Brain microvascular endothelial cell (primary cell): ENCODE measurements at regions not wholly inside any gene's neighbourhood (a gene's known extent, or its start where the extent isn't known, plus 50 kb on each side); places are given as distances from the start of the nearest gene placed in this dataset.

Experiments used
- DNase-seq: peaks from one replicate; pipeline ENCODE4 v3.0.0-alpha.2; 2020
- H3K27ac ChIP-seq: fragments of 250-450 bp; sonication (Bioruptor Pico); 2 replicates; pipeline ENCODE4 v1.5.1; 2020; ENCODE audit warnings: mild to moderate bottlenecking, moderate library complexity
- H3K27me3 ChIP-seq: fragments of 250-450 bp; sonication (Bioruptor Pico); replicated peaks from 2 replicates; pipeline ENCODE4 v1.5.1; 2020; ENCODE audit warnings: mild to moderate bottlenecking
- H3K36me3 ChIP-seq: fragments of 250-450 bp; sonication (Bioruptor Pico); replicated peaks from 2 replicates; pipeline ENCODE4 v1.5.1; 2020; ENCODE audit warnings: mild to moderate bottlenecking
- H3K4me3 ChIP-seq: 2 replicates; pipeline ENCODE4 v1.5.1; 2011; ENCODE audit warnings: low read depth, mild to moderate bottlenecking, control low read depth, low read length, moderate library complexity
- CTCF ChIP-seq: IDR thresholded peaks from 2 replicates; pipeline ENCODE4 v1.5.1; 2011; ENCODE audit warnings: low read depth, mild to moderate bottlenecking, moderate library complexity, low read length, control low read depth, inconsistent platforms; ENCODE audit errors: missing control alignments
- in situ Hi-C: cut with HindIII; loops from 2 replicates; pipeline ENCODE4 v1.10.0; 2017; ENCODE audit warnings: low sequenced_read_pairs, low pct_ligation_motif_present

- in situ Hi-C loops: no loop called here
- no peak for TF ChIP-seq CTCF
- H3K27me3 ChIP-seq: no peaks in the 10 kb centered on the region
- peak; percentile 62 for DNase-seq
- no peak overlapping the region for H3K4me3 ChIP-seq
- H3K36me3 ChIP-seq: no peaks in the 10 kb centered on the region
- H3K27ac ChIP-seq: peak overlapping the region; percentile 1
Measured at GRCh38 chr20:6401893-6402557, 279.2 kb upstream of the FERMT1 start.

DNA sequence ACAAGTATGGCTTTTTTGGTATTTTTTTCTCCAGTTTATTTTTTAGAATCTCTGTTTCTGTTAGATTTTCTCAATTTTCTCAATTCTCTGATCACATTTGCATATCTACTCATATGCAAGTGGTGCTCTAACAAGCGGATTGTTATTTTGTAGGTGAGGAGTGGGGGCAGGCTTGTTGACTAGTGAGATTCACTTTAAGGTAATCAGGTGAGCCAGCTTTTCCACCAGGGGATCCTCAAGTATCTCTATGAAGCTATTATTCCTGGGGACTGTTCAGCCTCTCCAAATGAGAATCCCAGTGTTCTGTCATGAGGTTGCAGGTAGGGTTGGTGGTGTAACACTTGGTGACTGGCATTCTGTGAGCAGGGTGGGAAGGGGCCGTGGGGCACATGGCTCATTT, 274.3 kb upstream of the FERMT1 start:
- no peak for DNase-seq
- no peaks in the 10 kb centered on the region for H3K36me3 ChIP-seq
- no peak overlapping the region for H3K27ac ChIP-seq
- no peak overlapping the region for H3K4me3 ChIP-seq
- no peak for TF ChIP-seq CTCF
- in situ Hi-C loops: no loop called here
- H3K27me3 ChIP-seq: no peaks in the 10 kb centered on the region

GRCh38 chr20:6395695-6396094, 272.9 kb upstream of the FERMT1 start:
- peak; percentile 36 for DNase-seq
- in situ Hi-C loops: no loop called here
- no peaks in the 10 kb centered on the region for H3K27me3 ChIP-seq
- H3K36me3 ChIP-seq: no peaks in the 10 kb centered on the region
- TF ChIP-seq CTCF: no peak
- no peak overlapping the region for H3K27ac ChIP-seq
- H3K4me3 ChIP-seq: no peak overlapping the region

DNA sequence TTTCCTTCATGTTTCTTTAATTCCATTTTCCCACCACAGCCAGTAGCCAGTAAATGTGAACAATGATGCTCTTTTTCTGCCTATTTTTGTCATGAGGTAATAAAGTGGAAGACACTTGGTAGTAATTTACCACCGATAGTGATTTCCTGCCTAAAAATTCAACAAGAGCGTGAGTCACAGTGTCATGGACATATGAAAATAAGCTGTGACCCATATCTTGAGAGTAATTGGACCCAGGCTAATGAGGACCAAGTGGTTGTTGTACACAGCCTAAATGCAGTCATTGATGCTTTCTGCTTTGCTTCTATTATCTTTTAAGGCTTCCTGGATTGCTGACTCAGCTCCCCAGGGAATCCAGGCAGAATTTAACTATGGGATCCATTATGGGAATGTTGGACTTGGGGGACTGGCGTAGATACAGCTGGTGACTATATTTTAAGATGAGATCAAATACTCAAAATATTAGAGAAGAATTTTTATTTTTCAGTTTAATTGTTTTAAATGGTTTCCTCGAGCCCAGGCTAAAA, 265.9 kb upstream of the FERMT1 start:
- Histone ChIP-seq H3K4me3 (no peak overlapping the region), H3K36me3 (no peaks in the 10 kb centered on the region), H3K27me3 (no peaks in the 10 kb centered on the region), H3K27ac (no peak overlapping the region)
- in situ Hi-C loops: no loop called here
- no peak for TF ChIP-seq CTCF
- DNase-seq: peak; percentile 35

DNA sequence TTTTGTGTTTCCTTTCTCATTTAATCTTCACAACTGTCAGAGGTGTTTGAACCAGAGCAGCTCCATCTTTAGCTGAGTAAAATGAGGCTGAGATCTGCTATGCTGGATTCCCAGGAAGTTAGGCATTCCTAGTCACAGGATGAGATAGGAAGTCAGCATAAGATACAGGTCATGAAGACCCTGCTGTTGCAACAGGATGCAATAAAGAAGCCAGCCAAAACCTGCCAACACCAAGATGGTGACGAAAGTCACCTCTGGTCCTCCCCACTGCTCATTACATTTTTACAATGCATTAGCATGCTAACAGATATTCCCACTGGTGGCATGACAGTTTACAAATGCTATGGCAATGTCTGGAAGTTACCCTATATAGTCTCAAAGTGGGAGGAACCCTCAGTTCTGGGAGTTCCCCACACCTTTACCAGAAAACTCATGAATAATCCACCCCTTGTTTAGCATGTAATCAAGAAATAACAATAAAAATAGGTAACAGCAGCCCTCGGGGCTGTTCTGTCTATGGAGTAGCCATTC, 262.2 kb upstream of the FERMT1 start:
- DNase-seq: no peak
- no peak overlapping the region for H3K4me3 ChIP-seq
- in situ Hi-C loops: no loop called here
- H3K27ac ChIP-seq: no peak overlapping the region
- H3K27me3 ChIP-seq: no peaks in the 10 kb centered on the region
- TF ChIP-seq CTCF: no peak
- no peaks in the 10 kb centered on the region for H3K36me3 ChIP-seq
